GM12878 (cell line): ENCODE measurements at regions not wholly inside any gene's neighbourhood (a gene's known extent, or its start where the extent isn't known, plus 50 kb on each side); places are given as distances from the start of the nearest gene placed in this dataset.

Experiments
- ATAC-seq: fragments of 200-7000 bp; cut with Tn5 transposase; 3 replicates; pipeline ENCODE4 v1.9.1; 2020; ENCODE audit warnings: mild to moderate bottlenecking, moderate library complexity
- BruUV-seq: library from RNA; stranded (reverse); fragments of 400-500 nt; replicated peaks from 2 replicates; lab custom pipeline; 2021; lab: Mats Ljungman, UMichigan
- CTCF ChIA-PET: fragments of 300-600 bp; sonication (Branson Sonifier 250); formaldehyde crosslinking; extraction: SDS; loops from one replicate; lab custom pipeline; 2021; ENCODE audit warnings: inconsistent platforms; lab: Yijun Ruan, JAX
- POLR2A ChIA-PET: fragments of 350-600 bp; formaldehyde crosslinking; extraction: SDS; loops from one replicate; lab custom pipeline; 2021; ENCODE audit warnings: inconsistent platforms; lab: Charles Lee
- RAD21 ChIA-PET: fragments of 300-600 bp; sonication (Branson Sonifier 250); formaldehyde crosslinking; loops from one replicate; lab custom pipeline; 2023; ENCODE audit warnings: antibody characterized with exemption; ENCODE audit not compliant: unreplicated experiment; lab: Charles Lee
- SMC1A ChIA-PET: fragments of 300-600 bp; sonication (Branson Sonifier 250); formaldehyde crosslinking; loops from one replicate; lab custom pipeline; 2023; ENCODE audit not compliant: unreplicated experiment, uncharacterized antibody; lab: Charles Lee
- DNase-seq: peaks from one replicate; pipeline ENCODE4 v3.0.0-alpha.2; 2011; ENCODE audit warnings: low read depth, low spot score
- FAIRE-seq: peaks from 3 replicates; lab custom pipeline; 2011; peaks lifted over from hg19 to GRCh38; lab: Jason Lieb, UNC
- H2AFZ ChIP-seq: 2 replicates; pipeline ENCODE4 v1.6.0; 2011; ENCODE audit warnings: low read depth, low read length, control low read depth; ENCODE audit not compliant: control insufficient read depth
- H3K27ac ChIP-seq: 2 replicates; pipeline ENCODE4 v1.5.1; 2011; ENCODE audit warnings: control low read depth; ENCODE audit not compliant: control insufficient read depth, insufficient read depth
- H3K27me3 ChIP-seq, 2 experiments: replicated peaks in 1 of 2; 2 replicates each; pipeline versions ENCODE4 v1.6.0 to v1.6.1; 2011; ENCODE audit warnings: low read length in 1 of 2; ENCODE audit not compliant: control insufficient read depth in 2 of 2, insufficient read depth in 2 of 2
- H3K36me3 ChIP-seq, 2 experiments: 2 replicates each; pipeline ENCODE4 v1.5.1; 2011; ENCODE audit warnings: low read length in 1 of 2; ENCODE audit not compliant: control insufficient read depth in 2 of 2, insufficient read depth in 2 of 2
- H3K4me1 ChIP-seq: 2 replicates; pipeline ENCODE4 v1.6.1; 2011; ENCODE audit warnings: mild to moderate bottlenecking, low read length, moderate library complexity, mixed read lengths; ENCODE audit not compliant: control insufficient read depth, insufficient read depth
- H3K4me2 ChIP-seq: 2 replicates; pipeline ENCODE4 v1.6.0; 2011; ENCODE audit warnings: control low read depth; ENCODE audit not compliant: control insufficient read depth, insufficient read depth
- H3K4me3 ChIP-seq: fragments of 200-600 bp; sonication (generic); 2 replicates; pipeline ENCODE4 v1.5.1; 2016
- H3K79me2 ChIP-seq: 2 replicates; pipeline ENCODE4 v1.6.0; 2011; ENCODE audit warnings: low read length; ENCODE audit not compliant: control insufficient read depth, insufficient read depth
- H3K9ac ChIP-seq: 2 replicates; pipeline ENCODE4 v1.8.0; 2011; ENCODE audit warnings: low read length, control low read depth, mixed read lengths; ENCODE audit not compliant: control insufficient read depth, insufficient read depth
- H3K9me3 ChIP-seq: replicated peaks from 3 replicates; pipeline ENCODE4 v1.5.1; 2011; ENCODE audit warnings: mild to moderate bottlenecking, low read length; ENCODE audit not compliant: control insufficient read depth, insufficient read depth
- H4K20me1 ChIP-seq: 2 replicates; pipeline ENCODE4 v1.6.0; 2011; ENCODE audit not compliant: control insufficient read depth, insufficient read depth
- ASH2L ChIP-seq: fragments of 300-600, 200-600 bp; sonication (generic); IDR thresholded peaks from 2 replicates; pipeline ENCODE4 v1.6.1; 2017; ENCODE audit warnings: low read depth, mild to moderate bottlenecking, borderline replicate concordance
- E2F8 ChIP-seq: fragments of 450-650 bp; IDR thresholded peaks from 2 replicates; pipeline ENCODE4 v1.6.1; 2018; ENCODE audit warnings: mild to moderate bottlenecking, low read depth, moderate library complexity; ENCODE audit not compliant: partially characterized antibody
- MXI1 ChIP-seq: fragments of 150-350 bp; IDR thresholded peaks from 2 replicates; pipeline ENCODE4 v1.6.1; 2011; ENCODE audit warnings: low read depth, mild to moderate bottlenecking, inconsistent platforms, low read length, improper control_type of control experiment
- NRF1 ChIP-seq: conservative IDR thresholded peaks from 2 replicates; pipeline ENCODE4 v1.6.1; 2011; ENCODE audit warnings: mild to moderate bottlenecking, low read depth, low read length, improper control_type of control experiment
- PAX8 ChIP-seq: fragments of 450-650 bp; IDR thresholded peaks from 2 replicates; pipeline ENCODE4 v1.6.1; 2017; ENCODE audit warnings: mild to moderate bottlenecking, moderate library complexity
- PKNOX1 ChIP-seq: fragments of 450-650 bp; IDR thresholded peaks from 2 replicates; pipeline ENCODE4 v1.6.1; 2016; ENCODE audit warnings: mild to moderate bottlenecking
- PML ChIP-seq: IDR thresholded peaks from 2 replicates; pipeline ENCODE4 v1.6.1; 2012; ENCODE audit warnings: low read length, inconsistent platforms
- TAF1 ChIP-seq: IDR thresholded peaks from 2 replicates; pipeline ENCODE4 v1.6.1; 2011; ENCODE audit warnings: mild to moderate bottlenecking, low read depth, low read length, borderline replicate concordance
- TCF12 ChIP-seq: IDR thresholded peaks from 2 replicates; pipeline ENCODE4 v1.6.1; 2011; ENCODE audit warnings: low read depth, mild to moderate bottlenecking, low read length
- USF2 ChIP-seq: IDR thresholded peaks from 2 replicates; pipeline ENCODE4 v1.6.1; 2011; ENCODE audit warnings: low read depth, low read length, improper control_type of control experiment, borderline replicate concordance
- ZNF217 ChIP-seq: fragments of 450-650 bp; IDR thresholded peaks from 2 replicates; pipeline ENCODE4 v1.6.1; 2017; ENCODE audit warnings: antibody characterized with exemption, mild to moderate bottlenecking
- WGBS: methylation state at CpG from one replicate; pipeline ENCODE4 v1.1.6; 2016; ENCODE audit warnings: low lambda C conversion rate; ENCODE audit not compliant: insufficient replicate concordance, insufficient coverage; ENCODE audit errors: missing lambda C conversion rate; 5-methylcytosine and 5-hydroxymethylcytosine counted together
- in situ Hi-C: fragments of 300-500 bp; cut with MboI; formaldehyde crosslinking; loops from 9 replicates; pipeline ENCODE4 v1.14.3; 2018; ENCODE audit warnings: mixed read lengths
- intact Hi-C: fragments of 100-400 bp; cut with micrococcal nuclease; formaldehyde crosslinking; loops from one replicate; pipeline ENCODE4 v1.14.2; 2022; ENCODE audit not compliant: unreplicated experiment

GRCh38 chr6:84860509-84860908 lies 96.1 kb upstream of the TBX18 start (continued):
- TF ChIP-seq ASH2L (no peak), MXI1 (no peak)

- Histone ChIP-seq H3K9me3 (no peaks in the 10 kb centered on the region), H3K27me3 (no peaks in the 10 kb centered on the region), H3K36me3 (no peaks in the 10 kb centered on the region), H3K27ac (no peak overlapping the region), H3K4me3 (no peak overlapping the region), H3K79me2 (no peaks in the 10 kb centered on the region), H3K4me2 (no peak overlapping the region), H3K9ac (no peak overlapping the region), H4K20me1 (no peaks in the 10 kb centered on the region), H2AFZ (no peak overlapping the region), H3K4me1 (no peaks in the 10 kb centered on the region)
- RAD21 ChIA-PET, result no interaction called here
- DNase-seq (no peak), FAIRE-seq (no peak), ATAC-seq (no peak)
- intact Hi-C loops, result no loop called here
- BruUV-seq, result no TSS peak
- in situ Hi-C loops, result no loop called here
- WGBS, result 21% methylated on average over 8 of the region's 8 CpGs
- CTCF ChIA-PET, result no interaction called here
- TF ChIP-seq E2F8 (no peak), ZNF217 (no peak), TCF12 (no peak), USF2 (no peak), TAF1 (no peak), NRF1 (no peak), PKNOX1 (no peak), PML (no peak), PAX8 (no peak)
- POLR2A ChIA-PET, result no interaction called here
- SMC1A ChIA-PET, result no interaction called here
Measured at GRCh38 chr6:84854811-84855400, 90.5 kb upstream of the TBX18 start.
